Glomerular endothelial cell (primary cell): ENCODE measurements at regions not wholly inside any gene's neighbourhood (a gene's known extent, or its start where the extent isn't known, plus 50 kb on each side); places are given as distances from the start of the nearest gene placed in this dataset.
"Not testable (repeated sequence)": the region's sequence is repeated elsewhere in the genome, so short reads cannot be mapped to it uniquely, and the experiment has no call there.

Experiments used
- DNase-seq: peaks from one replicate; pipeline ENCODE4 v3.0.0-alpha.2; 2011; ENCODE audit warnings: low read depth, low spot score; ENCODE audit errors: extremely low read depth

DNA sequence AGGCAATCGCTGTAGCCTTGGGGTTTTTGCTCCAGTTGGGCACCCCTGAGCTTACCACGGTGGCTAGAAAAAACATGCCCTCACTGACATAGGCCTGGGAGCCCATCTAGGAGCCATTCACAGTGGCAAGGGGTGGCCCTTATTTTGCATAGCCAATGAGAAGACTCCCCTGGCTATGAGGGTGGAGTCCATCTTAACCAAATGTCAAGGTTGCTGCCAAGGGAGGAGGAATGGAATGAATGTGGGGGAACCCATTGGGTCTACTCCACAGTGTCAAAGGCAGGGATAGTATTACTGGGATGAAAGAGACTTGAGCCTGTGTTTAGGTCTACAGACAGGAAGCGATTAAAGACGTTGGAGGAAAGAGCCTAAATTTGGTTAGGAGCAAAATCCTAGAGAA, 295.7 kb upstream of the PLGLB2 start:
- not testable (repeated sequence) for DNase-seq

DNA sequence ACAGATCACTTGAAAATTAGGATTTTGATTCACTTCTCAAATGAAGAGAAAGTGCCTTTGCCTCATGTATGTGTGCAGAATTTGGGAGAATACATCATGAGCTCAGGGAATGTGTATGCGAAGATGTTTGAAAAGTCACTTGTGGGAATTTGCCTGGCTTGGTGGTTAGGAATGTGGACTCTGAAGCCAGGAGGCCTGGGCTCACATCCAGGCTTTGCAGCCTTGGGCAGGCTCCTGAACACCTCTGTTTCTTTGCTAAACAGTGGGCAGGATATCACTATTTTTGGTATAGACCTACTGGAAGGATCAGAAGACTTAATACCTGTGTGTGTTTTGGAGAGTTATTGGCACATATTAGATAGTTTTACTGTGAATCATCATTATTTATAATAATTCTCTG, 295.0 kb upstream of the PLGLB2 start:
- DNase-seq: not testable (repeated sequence)

DNA sequence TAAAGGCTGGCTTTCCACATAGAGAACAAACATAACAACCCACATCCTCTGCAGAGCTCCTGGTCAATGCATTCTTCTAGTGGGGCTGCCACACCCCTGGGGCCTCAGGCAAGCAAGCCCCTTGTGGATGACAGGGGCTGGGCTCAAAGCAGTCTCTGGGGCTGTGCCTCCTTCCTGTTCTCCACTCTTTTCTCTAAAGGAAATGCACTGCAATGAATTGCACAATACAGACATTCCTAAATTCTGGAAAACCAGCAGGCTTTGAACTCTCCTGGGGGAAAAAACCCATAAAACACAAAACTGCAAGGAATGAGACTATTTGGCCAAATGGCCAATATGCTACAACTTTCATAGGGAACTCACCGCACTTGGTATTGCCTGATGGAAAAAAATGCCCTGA, 293.9 kb upstream of the PLGLB2 start:
- DNase-seq: not testable (repeated sequence)

DNA sequence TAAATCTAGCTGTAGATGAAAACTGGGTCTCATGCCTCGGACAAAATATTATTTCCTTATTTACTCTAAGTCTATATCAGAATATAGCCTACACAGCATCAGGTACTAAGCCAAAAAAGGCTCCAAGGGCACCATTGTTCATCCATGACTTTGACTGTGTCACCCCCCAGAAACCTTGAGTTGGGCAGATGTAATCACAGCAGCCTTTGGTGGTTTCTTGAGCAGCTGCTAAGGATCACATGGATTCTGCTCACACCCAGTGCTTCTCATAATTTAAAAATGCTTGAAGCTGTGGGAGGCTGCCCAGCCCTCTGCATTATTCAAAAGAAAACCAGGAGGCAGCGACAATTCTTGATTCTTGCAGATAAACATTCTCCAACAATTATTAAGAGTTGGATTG, 293.5 kb upstream of the PLGLB2 start:
- DNase-seq: not testable (repeated sequence)

DNA sequence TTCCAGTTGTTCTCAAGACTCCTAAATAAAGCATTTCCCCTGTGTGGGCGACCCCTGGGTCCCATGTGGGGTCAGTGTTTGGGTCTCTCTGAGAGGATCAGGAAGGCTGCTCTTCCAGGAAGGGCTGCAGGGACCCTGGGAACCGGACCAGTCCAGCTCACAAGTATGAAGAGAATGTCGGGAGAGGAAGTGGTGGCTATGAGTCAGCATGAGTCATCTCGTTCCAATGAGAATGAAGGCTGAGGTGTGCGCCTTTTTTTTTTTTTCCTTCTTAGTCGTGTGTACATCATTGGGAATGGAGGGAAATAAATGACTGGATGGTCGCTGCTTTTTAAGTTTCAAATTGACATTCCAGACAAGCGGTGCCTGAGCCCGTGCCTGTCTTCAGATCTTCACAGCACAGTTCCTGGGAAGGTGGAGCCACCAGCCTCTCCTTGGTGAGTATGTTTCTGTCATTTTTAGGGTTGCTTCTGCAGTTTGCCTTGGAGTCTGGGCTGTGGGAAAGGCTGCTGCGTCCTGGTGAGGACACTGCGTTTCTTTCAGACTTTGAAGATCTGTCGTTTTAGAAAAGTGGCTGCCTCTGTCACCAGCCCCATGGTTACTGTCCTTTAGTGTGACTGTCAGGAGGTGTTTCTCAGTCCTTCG, 292.6 kb upstream of the PLGLB2 start:
- DNase-seq: not testable (repeated sequence)

DNA sequence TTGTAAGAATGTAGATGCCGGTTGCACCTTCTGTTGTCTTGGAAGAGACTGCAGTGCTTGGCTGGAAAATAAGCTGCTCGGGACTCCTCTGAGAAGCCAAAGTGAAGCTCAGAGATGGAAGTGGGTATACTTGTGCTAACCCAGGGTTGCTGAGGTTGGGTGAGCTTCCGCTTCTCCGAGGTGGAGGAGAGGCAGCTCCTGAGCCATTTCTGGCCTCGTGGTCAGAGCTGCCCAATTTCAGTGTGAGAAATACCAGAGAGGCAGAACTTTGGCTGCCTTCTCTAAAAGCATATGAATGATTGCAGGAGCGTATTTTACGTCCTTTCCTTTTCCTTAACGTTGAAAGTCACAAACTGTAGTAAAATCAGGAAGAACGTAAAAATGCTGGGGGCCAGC, 292.0 kb upstream of the PLGLB2 start:
- DNase-seq: not testable (repeated sequence)

DNA sequence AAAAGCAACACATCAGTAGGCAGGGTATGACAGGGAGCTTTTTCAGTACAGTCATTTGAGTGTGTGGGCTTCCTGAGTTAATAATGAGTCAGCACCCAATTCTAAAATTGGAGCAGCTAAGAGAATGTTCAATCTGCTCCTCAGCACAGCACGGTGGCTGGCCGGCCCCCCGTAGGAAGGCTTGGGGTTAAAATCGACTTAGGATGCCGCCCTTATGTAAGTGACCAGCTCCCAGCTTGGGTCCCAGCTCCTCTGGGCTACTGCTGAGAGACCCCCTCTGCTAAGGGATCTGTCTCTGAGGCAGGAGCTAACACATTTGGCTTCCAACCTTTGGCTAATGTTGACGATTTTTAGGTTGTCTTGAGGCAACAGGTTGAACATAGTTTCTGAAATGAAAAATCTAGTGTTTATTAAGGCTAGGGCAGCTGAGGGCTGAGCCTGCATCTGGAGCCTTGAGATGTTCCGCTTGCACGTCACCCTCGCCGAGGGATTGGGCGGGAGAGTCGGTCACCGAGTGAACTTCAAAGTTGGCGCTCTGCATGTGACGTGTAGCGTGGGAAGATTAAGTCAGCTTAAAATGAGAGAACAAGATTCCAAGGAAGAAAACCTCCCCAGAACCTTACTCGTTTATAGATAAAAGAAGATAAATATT, 291.3 kb upstream of the PLGLB2 start:
- DNase-seq: not testable (repeated sequence)

DNA sequence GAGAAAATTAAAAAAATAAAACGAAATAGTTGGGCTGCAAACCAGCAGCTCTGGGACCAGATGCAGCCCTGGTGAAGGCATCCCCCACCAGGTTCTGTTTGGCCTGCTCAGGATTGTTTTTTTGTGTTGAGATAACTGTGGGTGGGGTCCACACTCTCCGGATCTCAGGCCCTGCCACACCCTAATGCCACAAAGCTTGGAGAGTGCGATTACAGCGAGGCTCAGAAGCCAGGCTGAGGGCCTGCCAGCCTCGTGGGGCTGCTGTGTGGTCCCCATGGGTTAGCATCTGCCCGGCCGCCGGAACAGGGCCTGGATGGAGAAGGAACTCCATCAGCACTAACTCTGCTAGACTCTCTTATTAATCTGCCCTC, 290.8 kb upstream of the PLGLB2 start:
- DNase-seq: not testable (repeated sequence)

DNA sequence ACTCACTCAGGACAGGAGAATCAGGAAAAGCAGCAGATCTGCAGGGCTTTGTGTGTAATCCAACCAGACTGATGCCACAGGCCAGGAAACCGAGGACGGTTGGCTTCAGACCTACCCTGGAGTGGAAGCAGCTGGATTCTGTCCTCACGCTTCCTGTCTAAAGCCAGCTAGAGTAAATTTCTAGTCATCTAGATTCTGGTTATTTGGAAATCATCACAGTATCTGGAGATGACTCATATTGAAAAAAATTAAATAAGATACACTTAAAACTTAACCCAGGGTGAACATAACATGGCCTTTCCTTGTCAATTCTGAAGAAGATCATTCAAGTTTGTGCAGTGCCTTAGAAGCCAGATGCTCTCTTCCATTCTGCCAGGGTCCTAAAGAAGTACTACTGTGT, 288.9 kb upstream of the PLGLB2 start:
- DNase-seq: not testable (repeated sequence)

DNA sequence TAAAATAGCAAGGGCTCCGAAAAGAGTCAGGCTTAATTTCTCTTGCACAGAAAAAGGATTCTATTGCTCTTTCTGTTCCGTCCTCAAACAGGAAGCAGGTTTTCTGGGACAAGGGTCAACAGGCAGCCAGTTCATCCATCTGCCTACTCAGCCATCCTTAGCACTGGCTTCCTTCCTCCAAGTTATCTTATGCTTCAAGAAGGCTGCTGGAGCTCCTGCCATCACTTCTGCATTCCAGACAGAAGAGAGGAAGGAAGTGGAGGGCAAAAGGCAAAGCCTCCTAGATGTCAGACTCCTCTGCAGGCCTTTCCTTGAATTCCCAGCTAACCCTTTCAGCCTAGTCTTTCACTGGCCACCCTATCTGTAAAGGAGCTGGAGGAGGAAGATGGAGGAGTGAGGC, 287.8 kb upstream of the PLGLB2 start:
- not testable (repeated sequence) for DNase-seq

DNA sequence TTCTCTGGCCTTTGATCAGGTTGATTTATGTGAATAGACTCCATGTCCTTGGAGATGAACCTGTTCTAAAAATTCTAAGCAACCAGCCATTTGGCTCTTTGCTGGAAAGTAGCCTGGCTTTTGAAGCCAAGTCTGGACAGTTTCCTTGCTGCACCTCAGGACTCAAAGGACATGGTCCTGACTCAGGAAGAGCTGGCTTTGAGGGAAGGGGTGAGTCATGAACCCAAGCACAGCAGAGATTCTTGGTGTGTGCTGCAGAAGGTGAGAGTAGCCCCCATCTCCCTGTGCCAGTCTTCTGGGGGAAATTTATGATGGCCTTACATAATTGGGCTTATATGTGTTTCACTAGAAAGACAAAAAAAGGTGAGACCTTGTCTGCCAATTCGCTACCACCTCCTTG, 287.2 kb upstream of the PLGLB2 start:
- DNase-seq: not testable (repeated sequence)

DNA sequence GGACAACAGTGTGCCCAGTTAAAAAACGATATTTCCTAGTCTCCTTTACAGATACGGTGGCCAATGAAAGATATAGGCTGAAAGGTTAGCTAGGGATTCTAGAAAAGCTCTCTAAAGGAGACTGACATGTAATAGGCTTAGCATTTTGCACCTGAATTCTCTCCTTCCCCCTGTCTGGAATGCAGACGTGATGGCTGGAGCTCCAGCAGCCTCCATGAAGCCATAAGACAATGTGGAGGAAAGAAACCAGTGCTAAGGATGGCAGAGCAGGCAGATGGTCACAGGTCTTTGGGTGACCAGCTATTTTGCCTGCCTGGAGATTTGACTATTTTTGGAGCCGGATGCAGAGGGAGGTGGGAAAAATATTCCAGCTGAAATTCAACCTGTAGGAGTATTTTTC, 286.2 kb upstream of the PLGLB2 start:
- DNase-seq: not testable (repeated sequence)

DNA sequence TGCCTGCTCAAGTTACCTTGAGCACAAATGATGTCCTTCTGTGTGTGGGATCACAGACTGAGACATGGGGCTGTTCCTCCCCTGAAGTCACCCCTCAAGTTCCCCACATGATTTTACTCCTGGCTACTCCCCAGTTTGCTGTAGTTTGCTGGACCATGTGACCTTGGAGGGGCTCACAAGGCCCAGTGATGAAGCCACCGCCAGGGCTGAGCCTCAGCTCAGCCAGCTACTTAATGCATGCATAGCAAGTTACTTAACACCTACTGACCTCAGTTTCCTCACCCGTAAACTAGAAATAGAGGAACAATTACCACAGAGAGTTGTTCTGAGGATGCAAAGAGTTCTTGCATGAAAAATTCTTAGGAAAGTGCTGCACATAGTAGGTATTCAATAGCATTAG, 283.7 kb upstream of the PLGLB2 start:
- DNase-seq: not testable (repeated sequence)

DNA sequence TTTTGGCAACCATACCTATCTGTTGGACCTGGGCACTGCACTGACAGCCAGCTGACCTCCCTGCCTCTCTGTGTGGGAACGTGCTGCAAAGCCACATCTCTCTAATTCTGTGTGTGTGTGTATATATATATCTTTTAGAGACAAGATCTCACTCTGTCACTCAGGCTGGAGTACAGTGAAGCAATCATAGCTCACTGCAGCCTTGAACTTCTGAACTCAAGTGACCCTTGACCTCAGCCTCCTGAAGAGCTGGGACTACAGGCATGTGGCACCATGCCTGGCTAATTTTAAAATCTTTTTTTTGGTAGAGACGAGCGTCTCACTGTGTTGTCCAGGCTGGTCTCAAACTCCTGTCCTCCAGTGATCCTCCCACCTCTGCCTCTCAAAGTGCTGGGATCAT, 282.2 kb upstream of the PLGLB2 start:
- DNase-seq: not testable (repeated sequence)

DNA sequence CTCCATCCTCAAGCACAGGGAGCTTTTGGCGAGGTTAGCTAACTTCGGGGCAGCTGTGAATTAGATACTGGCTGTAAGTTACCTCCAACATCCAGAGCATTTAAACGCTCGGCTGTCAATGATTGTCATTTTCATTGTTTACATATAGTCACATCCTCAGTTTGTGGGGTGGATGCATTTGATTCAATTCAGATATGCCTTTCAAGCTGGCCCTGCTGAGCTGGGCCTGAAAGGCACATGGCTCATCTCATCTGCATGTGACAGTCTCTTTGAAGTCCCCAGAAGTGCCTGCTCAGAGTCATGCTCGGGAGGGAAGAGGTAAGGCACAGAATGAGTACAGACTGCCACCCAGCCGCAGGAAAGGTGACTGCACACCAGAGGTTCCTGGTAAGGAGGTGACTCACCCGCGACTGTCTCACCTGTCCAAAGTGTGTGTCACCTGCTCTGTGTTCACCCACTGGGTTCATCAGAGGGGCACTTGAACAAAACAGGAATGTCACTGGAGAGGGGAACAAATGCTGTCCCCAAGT, 281.2 kb upstream of the PLGLB2 start:
- DNase-seq: not testable (repeated sequence)

DNA sequence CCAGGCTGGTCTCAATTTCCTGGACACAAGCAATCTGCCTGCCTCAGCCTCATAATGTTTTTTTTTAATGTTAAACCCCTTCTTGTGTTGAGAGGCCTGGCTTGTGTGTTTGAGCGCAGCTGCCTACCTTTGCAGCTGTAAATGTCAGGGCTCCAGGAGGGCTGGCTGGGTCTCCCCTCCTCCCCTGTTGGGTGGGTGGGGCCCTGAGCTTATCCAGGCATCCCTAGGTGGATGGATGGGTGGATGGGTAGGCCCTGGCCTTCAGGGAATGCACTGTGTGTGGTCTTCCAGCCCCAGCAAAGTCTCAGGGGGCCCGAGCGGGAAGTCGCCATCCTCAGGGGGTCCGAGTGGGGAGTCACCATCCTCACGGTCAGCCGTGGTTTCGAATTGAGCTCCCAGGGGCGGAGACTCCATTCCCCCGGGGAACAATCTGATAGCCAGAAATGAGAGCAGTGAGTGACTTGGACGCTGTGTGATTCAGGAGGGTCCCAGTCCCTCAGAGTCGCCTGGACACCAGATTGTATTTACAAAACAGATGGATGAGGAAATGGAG, 279.4 kb upstream of the PLGLB2 start:
- DNase-seq: not testable (repeated sequence)

DNA sequence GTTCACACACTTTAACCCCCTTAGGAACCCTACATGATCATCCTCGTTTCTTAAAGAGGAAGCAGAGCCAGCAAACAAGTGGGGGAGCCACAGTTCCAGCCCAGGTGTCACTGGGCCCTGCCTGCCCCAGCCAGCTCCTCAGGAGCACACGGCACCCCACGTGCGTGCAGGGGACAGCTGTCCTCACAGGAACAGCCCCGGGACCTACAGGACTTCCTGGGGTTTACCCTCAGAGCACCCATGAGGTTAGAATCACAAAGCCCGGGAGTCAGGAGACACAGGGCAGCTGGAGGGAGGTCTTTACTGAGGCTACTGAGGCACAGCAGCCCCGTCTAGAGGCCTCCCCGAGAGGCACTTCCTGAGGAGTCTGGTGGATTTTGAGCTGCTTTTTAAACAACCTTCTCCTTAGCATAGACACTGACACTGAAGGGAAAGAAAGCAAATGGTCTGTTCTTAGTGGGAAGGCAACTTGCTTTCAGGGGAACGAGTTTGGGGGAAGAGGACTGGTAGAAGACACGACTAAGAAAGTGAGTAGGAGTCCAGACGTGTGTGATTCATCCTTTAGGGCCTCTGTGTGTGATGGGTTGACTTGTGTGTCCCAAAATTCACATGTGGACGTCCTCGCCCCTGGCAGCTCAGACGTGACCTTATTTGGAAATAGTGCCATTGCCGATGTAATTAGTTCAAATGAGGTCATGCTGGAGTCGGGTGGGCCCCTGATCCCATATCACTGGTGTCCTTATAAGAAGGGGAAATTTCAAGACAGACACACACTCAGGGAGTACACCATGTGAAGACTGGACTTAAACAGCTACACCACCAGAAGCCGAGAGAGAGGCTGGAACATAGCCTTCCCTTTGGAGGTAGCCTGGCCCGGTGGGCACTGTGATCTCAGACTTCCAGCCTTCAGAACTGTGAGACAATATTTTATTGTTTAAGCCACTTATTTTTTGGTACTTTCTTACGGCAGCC, 278.4 kb upstream of the PLGLB2 start:
- DNase-seq: not testable (repeated sequence)

DNA sequence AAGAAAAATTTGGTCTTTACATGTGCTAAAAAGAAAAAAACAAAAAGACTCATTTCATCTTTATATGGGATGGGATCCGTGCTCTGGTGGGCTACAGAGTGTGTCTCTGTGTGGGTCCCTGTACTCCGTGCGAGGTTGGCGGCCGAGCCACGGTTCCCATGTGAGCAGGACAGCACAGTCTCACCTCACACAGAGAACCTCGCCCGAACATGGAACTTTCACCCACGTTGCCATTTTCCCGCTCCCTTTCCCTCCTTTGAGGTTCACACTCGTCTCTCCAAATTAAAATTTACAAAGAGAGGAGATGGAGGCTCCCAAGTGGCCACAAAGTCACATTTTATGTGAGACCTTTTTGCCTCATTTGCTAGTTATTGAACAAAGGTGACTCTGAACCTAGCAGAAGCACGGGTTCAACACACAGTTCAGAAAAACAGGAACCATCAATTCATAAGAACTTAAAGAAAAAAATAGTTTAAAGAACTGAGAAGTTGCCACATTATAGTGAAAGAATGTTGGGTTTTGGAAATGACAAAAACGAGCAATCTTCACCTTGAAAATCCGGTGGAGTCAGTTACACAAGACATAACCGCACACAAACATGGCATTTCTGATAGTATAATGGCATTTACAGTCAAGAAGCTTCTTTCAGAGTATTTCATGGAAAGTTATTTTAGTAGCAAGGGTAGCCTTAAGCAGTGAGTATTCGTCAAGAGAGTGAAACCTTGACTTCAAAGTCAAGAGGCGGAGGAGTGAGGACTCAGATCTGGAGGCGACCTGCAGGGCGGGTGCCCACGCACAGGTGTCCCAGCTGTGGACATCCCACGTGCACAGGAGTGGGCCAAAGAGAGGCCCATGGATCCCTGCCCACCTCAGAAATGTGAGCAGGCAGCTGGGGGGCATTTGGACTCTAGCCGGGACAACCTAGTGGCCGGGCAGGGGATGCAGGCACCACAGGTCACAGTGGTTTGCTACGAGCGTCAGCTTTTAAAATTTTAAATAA, 277.2 kb upstream of the PLGLB2 start:
- DNase-seq: not testable (repeated sequence)

DNA sequence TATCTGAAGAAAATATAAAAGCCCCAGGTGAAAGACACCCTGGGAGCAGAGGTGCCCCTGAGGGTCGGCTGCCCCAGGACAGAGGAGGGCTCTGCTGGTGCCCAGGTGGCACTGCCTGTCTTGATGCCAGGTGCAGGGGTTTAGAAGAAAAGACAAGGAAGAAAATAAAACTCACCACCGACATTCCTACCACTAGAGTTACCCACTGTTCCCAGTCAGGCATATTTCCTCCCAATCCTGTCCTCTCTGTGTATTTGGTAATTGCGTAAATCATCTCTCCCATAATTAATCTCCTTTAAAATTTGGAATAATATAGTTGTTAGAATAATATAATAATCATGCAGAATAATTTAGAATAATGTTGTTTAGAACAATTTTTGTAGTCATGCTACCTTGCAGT, 276.4 kb upstream of the PLGLB2 start:
- DNase-seq: not testable (repeated sequence)
